ENCODE measurements at regions not wholly inside any gene's neighbourhood (a gene's known extent, or its start where the extent isn't known, plus 50 kb on each side); places are given as distances from the start of the nearest gene placed in this dataset.

GRCh38 chr7:114209968-114210367 lies 204.6 kb upstream of the FOXP2 start:
- TF ChIP-seq ATF3 (IDR thresholded peaks at IDR 0.05) (no peak), ZNF274 (IDR thresholded peaks at IDR 0.05; ENCODE audit: low read depth, low read length) (no peak), CTCF (IDR thresholded peaks at IDR 0.05 in 2 of 3, conservative IDR thresholded peaks at IDR 0.05 in 1 of 3; ENCODE audit: borderline replicate concordance in 1 of 3, insufficient read depth in 1 of 3, low read depth in 2 of 3, low read length in 2 of 3) (peak in 1 of 3 experiments; percentile 18; a peak in 1 of 6 replicates), TCF7L2 (IDR thresholded peaks at IDR 0.05; ENCODE audit: borderline replicate concordance, extremely low read depth, insufficient read depth, insufficient read length) (no peak)

Measured in HCT116 (cell line).